MM.1S (cell line): ENCODE measurements at regions not wholly inside any gene's neighbourhood (a gene's known extent, or its start where the extent isn't known, plus 50 kb on each side); places are given as distances from the start of the nearest gene placed in this dataset.

Experiments
- DNase-seq: peaks from one replicate; pipeline ENCODE4 v3.0.0-alpha.2; 2015
- H2AFZ ChIP-seq: fragments of 300-600 bp; sonication (generic); 2 replicates; pipeline ENCODE4 v1.6.0; 2016; ENCODE audit warnings: antibody characterized with exemption, low read length
- H3F3A ChIP-seq: fragments of 300-600 bp; sonication (generic); 2 replicates; pipeline ENCODE4 v1.6.1; 2016; ENCODE audit warnings: mild to moderate bottlenecking, antibody characterized with exemption, low read length, moderate library complexity, mixed read lengths; ENCODE audit not compliant: insufficient read depth
- H3K27ac ChIP-seq: fragments of 300-600 bp; sonication (generic); 2 replicates; pipeline ENCODE4 v1.5.1; 2016; ENCODE audit warnings: mild to moderate bottlenecking, low read length
- H3K27me3 ChIP-seq: fragments of 300-600 bp; sonication (generic); replicated peaks from 2 replicates; pipeline ENCODE4 v1.6.0; 2016; ENCODE audit warnings: low read length; ENCODE audit not compliant: insufficient read depth
- H3K36me3 ChIP-seq: fragments of 300-600 bp; sonication (generic); replicated peaks from 2 replicates; pipeline ENCODE4 v1.6.1; 2016; ENCODE audit warnings: mild to moderate bottlenecking, low read length, mixed read lengths; ENCODE audit not compliant: insufficient read depth
- H3K4me1 ChIP-seq: fragments of 300-600 bp; sonication (generic); 2 replicates; pipeline ENCODE4 v1.6.1; 2016; ENCODE audit warnings: low read length, mixed read lengths
- H3K4me2 ChIP-seq: fragments of 300-600 bp; sonication (generic); 2 replicates; pipeline ENCODE4 v1.6.0; 2016; ENCODE audit warnings: low read depth, low read length
- H3K4me3 ChIP-seq: fragments of 300-600 bp; sonication (generic); 2 replicates; pipeline ENCODE4 v1.5.1; 2016; ENCODE audit warnings: low read length, mixed read lengths
- H3K79me2 ChIP-seq: fragments of 300-600 bp; sonication (generic); 2 replicates; pipeline ENCODE4 v1.6.1; 2016; ENCODE audit warnings: mixed run types, low read length, mixed read lengths
- H3K9ac ChIP-seq: fragments of 300-600 bp; sonication (generic); 2 replicates; pipeline ENCODE4 v1.6.1; 2016; ENCODE audit warnings: low read length, mixed read lengths
- H3K9me2 ChIP-seq: fragments of 300-600 bp; sonication (generic); replicated peaks from 2 replicates; pipeline ENCODE4 v1.6.1; 2016; ENCODE audit warnings: mild to moderate bottlenecking, low read length, mixed read lengths; ENCODE audit not compliant: insufficient read depth
- H3K9me3 ChIP-seq: fragments of 300-600 bp; sonication (generic); replicated peaks from 2 replicates; pipeline ENCODE4 v1.6.1; 2016; ENCODE audit warnings: mild to moderate bottlenecking, low read length, mixed read lengths; ENCODE audit not compliant: insufficient read depth
- H4K20me1 ChIP-seq: fragments of 300-600 bp; sonication (generic); 2 replicates; pipeline ENCODE4 v1.6.1; 2016; ENCODE audit warnings: mild to moderate bottlenecking, low read length, moderate library complexity, mixed read lengths; ENCODE audit not compliant: insufficient read depth
- CTCF ChIP-seq: fragments of 300-600 bp; sonication (generic); IDR thresholded peaks from 2 replicates; pipeline ENCODE4 v1.5.1; 2016; ENCODE audit warnings: antibody characterized with exemption, low read length, mixed read lengths
- EZH2 ChIP-seq: fragments of 300-600 bp; sonication (generic); optimal IDR thresholded peaks from 2 replicates; pipeline ENCODE3; 2017; ENCODE audit warnings: low read depth, mild to moderate bottlenecking, antibody characterized with exemption, low read length, mixed read lengths
- EZH2phosphoT487 ChIP-seq: fragments of 300-600 bp; sonication (generic); IDR thresholded peaks from 2 replicates; pipeline ENCODE4 v1.6.1; 2018; ENCODE audit warnings: antibody characterized with exemption, low read length

GRCh38 chr17:77386502-77387192 lies 245.9 kb downstream of the SEC14L1 start:
- no peak overlapping the region for H3K4me2 ChIP-seq

DNA sequence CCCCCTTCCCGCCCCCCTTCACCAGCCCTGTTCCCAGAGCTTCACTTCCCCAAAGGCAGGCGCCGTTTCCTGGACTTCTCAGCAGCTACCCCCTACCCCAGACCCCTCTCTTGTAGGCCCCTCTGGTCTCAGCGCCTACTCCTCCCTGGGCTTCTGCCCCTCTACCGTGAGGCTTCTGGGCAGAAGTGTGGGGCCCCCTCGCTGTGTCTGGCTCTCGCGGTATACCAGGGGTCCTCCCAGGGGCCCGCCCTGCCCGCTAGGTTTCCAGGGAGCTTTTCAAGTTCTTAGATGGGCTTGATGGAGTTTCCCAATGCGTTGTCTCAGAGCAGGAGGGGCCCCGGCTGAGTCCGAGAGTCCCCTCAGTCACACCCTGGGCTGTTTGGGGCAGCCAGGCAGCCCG lies 247.1 kb downstream of the SEC14L1 start:
- Histone ChIP-seq H4K20me1 (no peaks in the 10 kb centered on the region; the same call in 1 of the 2 replicates), H3F3A (no peaks in the 10 kb centered on the region), H3K9ac (no peak overlapping the region), H3K36me3 (no peaks in the 10 kb centered on the region), H3K27me3 (no peaks in the 10 kb centered on the region), H3K9me3 (no peaks in the 10 kb centered on the region), H3K4me1 (no peaks in the 10 kb centered on the region), H3K4me2 (no peak overlapping the region), H3K4me3 (no peak overlapping the region), H3K9me2 (no peaks in the 10 kb centered on the region), H3K27ac (no peak overlapping the region), H2AFZ (no peak overlapping the region), H3K79me2 (peaks cover 87% of the 10 kb centered on the region)
- TF ChIP-seq EZH2phosphoT487 (no peak), EZH2 (no peak), CTCF (no peak)
- DNase-seq, result no peak

More at GRCh38 chr17:77386502-77387192, 245.9 kb downstream of the SEC14L1 start:
- no peaks in the 10 kb centered on the region for H3K36me3 ChIP-seq
- no peaks in the 10 kb centered on the region for H4K20me1 ChIP-seq
- H3K27ac ChIP-seq, result no peak overlapping the region
- no peak for DNase-seq
- H3K4me3 ChIP-seq, result no peak overlapping the region
- H3K9me3 ChIP-seq, result no peaks in the 10 kb centered on the region
- no peaks in the 10 kb centered on the region for H3K4me1 ChIP-seq
- no peak overlapping the region for H2AFZ ChIP-seq
- no peak overlapping the region for H3K9ac ChIP-seq
- peaks cover 85% of the 10 kb centered on the region for H3K79me2 ChIP-seq
- H3K9me2 ChIP-seq, result no peaks in the 10 kb centered on the region
- TF ChIP-seq EZH2, result no peak
- no peak for TF ChIP-seq EZH2phosphoT487
- no peak for TF ChIP-seq CTCF
- no peaks in the 10 kb centered on the region for H3K27me3 ChIP-seq
- no peaks in the 10 kb centered on the region for H3F3A ChIP-seq

GRCh38 chr17:77388384-77389306 lies 247.9 kb downstream of the SEC14L1 start:
- no peak overlapping the region for H3K27ac ChIP-seq
- H3K9me3 ChIP-seq, result no peaks in the 10 kb centered on the region
- H2AFZ ChIP-seq, result no peak overlapping the region
- H3K4me3 ChIP-seq, result no peak overlapping the region
- TF ChIP-seq EZH2 (no peak), CTCF (no peak), EZH2phosphoT487 (no peak)
- H3K27me3 ChIP-seq, result no peaks in the 10 kb centered on the region
- no peaks in the 10 kb centered on the region for H3F3A ChIP-seq
- H4K20me1 ChIP-seq, result no peaks in the 10 kb centered on the region; the same call in 1 of the 2 replicates
- no peak for DNase-seq
- H3K4me2 ChIP-seq, result no peak overlapping the region
- no peaks in the 10 kb centered on the region for H3K4me1 ChIP-seq
- no peak overlapping the region for H3K9ac ChIP-seq
- peaks cover 85% of the 10 kb centered on the region for H3K79me2 ChIP-seq
- H3K9me2 ChIP-seq, result no peaks in the 10 kb centered on the region
- no peaks in the 10 kb centered on the region for H3K36me3 ChIP-seq
